Brain pericyte (primary cell): ENCODE measurements at regions not wholly inside any gene's neighbourhood (a gene's known extent, or its start where the extent isn't known, plus 50 kb on each side); places are given as distances from the start of the nearest gene placed in this dataset.
"Not testable (repeated sequence)": the region's sequence is repeated elsewhere in the genome, so short reads cannot be mapped to it uniquely, and the experiment has no call there.

Source experiments
- DNase-seq: peaks from one replicate; pipeline ENCODE4 v3.0.0-alpha.2; 2012; ENCODE audit warnings: low read depth, low spot score

DNA sequence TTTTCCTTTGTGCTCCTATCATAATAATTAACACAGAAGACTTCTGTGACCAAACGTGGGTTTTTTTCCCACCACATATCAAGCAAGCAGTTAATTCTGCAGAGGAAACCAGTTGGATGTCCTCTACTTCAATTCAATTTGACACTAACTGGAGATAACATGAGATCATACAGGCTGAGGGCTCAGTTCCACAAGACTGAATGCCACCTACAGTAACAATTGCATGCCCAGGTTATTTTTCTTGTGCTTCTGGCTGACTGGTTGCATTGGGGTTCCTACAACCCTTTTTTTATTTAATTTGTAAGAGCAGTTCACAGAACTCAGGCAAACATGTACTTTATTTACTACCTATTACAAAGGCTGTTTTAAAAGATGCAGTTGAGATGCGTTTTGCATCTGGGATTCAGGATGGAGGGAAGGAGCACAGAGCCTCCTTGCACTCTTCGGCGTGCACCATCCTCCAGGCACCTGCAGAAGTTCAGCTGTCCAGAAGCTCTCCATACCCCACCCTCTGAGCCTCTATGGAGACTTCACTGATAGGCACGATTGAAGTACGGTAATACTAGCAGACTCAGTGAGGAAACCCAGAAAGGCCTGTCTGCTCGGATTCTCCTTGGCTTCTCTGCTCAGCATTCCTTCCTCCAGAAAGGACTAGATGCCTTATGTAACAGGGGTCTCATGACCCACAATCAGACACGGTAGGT is 425.2 kb upstream of the CDH9 start:
- DNase-seq: no peak

- DNase-seq: no peak
Observed at GRCh38 chr5:27462936-27463335, 424.6 kb upstream of the CDH9 start.

- DNase-seq: no peak
Observed at GRCh38 chr5:27458287-27458686, 419.9 kb upstream of the CDH9 start.

DNA sequence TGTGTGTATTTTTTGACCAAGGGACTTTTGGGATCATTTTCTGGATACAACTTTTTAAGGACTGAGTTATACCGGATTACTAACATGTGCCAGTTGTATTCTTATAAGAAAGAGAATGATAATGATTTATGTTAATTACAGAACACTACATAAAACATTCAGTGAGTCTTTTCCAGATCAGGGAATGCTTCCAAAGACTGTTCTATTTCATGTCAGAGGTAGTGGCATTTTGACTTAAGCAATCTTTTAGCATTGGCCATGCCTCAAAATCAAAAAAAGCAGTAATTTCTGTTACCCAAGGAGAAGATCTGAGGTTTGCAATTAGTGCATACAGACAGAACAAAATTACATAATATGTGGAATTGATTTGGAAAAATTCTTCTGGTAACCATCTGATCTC is 413.0 kb upstream of the CDH9 start:
- no peak for DNase-seq

DNA sequence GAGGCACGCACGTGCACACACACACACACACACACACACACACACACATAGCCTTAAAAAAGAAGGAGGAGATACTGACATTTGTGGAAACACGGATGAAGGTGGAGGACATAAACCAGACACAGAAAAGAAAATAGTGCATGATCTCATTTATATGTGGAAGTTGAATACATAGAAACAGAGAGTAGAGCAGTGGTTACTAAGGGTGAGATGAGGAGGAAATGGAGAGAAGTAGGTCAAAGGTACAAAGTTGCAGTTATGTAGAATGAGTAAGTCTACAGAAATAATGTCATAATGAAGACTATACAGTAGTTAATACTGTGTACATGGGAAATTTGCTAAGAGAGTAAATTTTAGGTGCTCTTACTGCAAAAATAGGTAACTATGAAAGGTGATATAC is 412.2 kb upstream of the CDH9 start:
- DNase-seq: no peak

DNA sequence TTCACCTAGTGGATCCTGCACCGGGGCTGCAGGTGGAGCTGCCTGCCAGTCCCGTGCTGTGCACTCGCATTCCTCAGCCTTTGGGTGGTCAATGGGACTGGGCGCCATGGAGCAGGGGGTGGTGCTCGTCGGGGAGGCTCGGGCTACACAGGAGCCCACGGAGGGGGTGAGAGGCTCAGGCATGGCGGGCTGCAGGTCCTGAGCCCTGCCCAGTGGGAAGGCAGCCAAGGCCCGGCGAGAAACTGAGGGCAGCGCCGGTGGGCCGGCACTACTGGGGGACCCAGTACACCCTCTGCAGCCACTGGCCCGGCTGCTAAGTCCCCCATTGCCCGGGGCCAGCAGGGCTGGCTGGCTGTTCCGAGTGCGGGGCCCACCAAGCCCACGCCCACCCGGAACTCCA is 401.0 kb upstream of the CDH9 start:
- not testable (repeated sequence) for DNase-seq

DNA sequence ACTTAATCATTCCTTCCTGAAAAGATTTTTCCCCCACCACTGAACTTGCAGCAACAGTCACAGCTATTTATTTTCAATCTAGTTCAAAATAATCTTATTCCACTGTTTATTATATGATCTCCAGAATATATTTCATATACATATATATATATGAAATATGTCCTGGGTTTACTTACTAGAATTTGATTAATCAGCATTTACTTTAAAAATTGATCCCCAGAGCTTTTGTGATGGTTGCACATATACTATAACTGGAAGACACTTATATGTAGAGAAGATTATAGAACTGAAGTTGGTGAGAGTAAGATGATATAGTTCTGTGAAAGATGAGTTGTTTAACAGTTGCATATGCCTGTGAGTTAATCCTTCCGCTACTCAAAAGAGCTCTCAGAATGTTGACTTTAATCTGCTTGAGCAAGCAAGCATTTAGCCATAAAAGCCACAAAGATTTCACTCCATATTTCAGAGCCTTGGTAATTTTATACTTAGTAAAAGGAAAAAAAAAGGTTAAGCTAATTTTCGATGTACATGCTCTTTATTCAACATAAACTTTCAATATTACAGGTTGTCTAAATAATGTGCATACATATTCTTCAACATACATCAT is 399.3 kb upstream of the CDH9 start:
- no peak for DNase-seq

DNA sequence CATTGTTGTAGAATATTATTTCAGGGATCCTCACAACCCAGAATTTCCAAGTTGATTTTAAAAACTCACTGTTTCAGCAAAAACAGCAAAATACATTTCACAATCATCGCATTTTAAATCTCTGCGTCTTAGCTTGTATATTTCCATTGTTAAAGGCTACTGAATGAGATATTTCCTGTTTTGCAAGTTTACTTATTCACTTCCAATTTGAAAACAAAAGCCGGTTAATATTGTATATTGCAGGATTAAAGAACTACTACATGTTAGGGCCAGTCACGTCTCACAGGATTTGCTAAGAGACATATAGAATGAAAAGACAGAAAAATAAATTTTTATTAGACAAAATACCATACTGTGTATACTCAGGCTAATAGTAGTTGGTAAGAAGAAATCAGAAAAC is 395.9 kb upstream of the CDH9 start:
- DNase-seq: no peak

DNA sequence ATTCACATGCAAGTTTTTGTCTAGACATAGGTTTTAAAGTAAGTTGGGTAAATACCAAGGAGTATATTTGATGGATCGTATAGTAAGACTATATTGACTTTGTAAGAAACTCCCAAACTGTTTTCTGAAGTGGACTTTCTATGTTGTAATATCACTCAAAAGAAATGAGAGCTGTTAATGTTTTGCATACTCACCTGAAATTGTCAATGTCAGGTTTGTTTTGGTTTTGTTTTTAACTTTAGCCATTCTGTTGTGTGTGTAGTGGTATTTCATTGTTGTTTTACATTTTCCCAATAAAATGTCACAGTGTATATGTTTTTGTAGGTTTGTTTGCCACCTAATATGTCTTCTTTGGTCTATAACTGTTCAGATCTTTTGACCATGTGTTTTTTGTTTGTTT is 375.7 kb upstream of the CDH9 start:
- no peak for DNase-seq

GRCh38 chr5:27412384-27412783 is 374.0 kb upstream of the CDH9 start:
- no peak for DNase-seq

GRCh38 chr5:27406020-27406419 is 367.6 kb upstream of the CDH9 start:
- DNase-seq: no peak

DNA sequence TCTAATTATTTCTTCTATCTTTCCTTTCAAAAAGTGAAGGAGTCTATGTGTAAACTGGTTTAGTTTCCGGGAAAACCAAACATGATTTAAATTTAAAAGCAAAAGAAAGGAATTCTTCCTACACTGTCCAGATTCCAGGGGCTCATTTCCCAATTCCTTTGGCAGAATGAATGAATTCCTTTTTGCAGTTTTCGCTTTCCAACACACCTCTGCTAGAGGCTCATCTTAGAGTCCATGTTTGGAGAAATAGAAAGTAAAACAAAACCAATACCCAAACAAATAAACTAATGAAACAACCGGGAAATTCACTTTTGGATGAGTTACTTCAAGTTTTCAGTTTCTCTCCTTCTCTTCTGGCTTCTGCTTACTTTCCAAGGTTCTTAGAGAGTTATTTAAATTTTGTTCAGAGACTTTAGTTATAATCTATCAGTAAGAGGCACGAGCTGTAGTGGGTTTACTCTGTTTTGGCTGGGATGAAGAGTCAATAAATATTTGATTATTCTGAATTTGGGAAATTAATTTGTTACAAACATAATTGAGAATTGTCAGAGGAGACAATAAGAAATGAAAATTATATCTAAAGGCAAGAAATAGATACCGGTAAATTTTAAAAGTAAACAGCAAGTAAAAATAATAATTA is 365.0 kb upstream of the CDH9 start:
- DNase-seq: no peak

DNA sequence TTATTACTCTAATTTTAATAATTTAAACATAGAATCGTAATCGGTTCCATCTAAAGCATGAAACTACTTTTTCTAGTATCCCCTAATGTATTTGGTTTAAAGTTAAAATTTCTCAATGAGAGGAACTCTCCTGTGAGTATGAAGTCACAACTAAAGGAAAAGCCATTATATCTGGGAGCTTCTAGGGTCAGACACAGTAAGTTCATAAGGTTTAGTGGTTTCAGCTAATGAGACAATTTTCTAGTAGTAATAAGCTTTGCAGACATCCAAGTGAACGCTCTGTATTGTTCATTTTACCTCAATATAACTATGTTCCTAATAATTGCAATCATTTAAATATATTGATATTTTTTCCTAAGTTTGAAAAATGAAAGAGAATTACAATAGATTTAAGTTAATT is 364.4 kb upstream of the CDH9 start:
- no peak for DNase-seq

DNA sequence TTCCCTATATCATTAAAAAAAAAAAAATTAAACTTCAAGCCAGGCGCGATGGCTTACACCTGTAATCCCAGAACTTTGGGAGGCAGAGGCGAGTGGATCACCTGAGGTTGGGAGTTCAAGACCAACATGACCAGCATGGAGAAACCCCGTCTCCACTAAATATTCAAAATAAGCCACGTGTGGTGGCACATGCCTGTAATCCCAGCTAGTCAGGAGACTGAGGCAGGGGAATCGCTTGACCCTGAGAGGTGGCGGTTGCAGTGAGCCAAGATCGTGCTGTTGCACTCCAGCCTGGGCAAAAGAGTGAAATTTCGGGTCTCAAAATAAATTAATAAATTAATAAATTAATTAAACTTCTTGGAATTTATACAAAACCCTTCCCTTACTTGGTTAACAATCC is 358.6 kb upstream of the CDH9 start:
- no peak for DNase-seq

DNA sequence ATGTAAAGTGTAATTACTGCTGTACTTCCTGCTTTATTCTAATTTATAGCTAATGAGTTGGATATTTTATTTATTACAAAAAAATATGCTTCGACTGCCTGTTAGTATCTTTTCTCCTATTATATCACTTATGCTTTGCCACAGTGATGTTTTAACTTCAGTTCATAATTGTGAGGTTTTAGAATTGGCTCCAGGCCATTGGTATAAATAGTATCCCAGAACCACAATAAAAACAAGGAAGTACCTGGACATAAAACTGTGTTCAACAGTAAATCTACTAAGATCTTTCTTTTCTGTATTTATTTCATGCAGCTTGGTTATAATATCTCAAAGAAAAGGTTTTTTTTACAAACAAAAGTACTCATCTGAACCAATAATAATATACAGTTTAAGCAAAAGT is 354.3 kb upstream of the CDH9 start:
- DNase-seq: no peak

DNA sequence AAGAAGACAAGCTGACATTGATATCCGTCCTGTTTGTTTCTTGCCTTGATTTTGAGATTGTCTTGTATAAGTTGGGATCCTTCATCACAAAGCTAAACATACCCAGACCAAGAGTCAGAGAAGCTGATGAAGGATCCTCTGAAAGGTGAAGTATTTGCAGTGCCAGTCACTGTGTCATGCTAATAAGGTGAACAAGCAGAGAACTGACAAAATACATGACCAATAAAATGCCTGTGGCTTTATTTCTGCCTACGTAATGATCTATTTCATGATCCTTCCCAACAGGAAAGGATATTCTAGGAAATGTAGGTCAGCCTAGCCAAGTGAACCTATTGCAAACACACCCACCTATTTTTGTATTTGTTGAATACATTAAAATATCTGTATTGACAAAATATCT is 351.3 kb upstream of the CDH9 start:
- no peak for DNase-seq

GRCh38 chr5:27388755-27389154 is 350.4 kb upstream of the CDH9 start:
- DNase-seq: no peak

DNA sequence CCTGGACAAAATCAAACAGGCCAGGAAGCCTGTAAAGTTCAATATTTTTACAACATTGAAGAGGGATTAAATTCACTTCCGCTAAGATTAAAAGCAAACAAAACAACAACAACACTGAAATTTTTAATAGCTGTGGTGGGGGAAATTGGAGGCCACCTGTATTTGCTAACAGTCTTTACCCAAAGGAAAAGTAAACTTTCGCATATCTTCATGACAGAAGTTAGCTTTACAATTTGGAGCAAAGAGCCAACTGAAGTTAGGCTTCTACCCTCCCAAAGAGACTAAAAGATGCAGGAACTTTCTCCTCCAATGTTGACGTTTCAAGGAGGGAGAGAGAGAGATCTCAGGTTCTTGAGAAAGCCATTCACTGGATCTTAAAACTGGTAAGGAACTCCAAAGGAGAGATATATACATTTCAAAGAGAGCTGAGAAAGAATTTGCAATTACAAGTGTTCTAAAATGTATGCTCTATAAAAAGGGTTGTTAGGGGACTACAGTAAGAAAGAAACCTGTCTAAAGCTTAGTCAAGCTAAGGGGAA is 349.2 kb upstream of the CDH9 start:
- no peak for DNase-seq

DNA sequence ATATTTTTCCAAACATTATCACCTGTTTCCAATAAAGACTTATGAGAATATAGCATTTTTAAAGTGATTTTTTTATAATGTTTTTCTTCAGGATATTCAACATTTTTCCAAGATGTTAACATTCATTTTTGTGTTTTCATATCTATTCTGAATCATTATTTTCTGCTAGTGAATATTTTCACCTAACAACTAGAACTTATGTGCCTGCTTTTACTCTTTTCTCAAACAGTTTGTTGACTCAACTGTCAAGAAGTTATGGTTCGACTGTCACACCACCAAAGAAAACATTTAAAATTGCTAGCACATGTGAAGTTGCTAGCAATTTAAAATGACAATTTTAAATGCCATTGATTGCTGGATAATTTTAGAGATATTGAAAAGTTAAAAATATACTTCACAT is 343.3 kb upstream of the CDH9 start:
- no peak for DNase-seq

- no peak for DNase-seq
Observed at GRCh38 chr5:27377626-27378025, 339.2 kb upstream of the CDH9 start.

GRCh38 chr5:27353970-27354369 is 315.6 kb upstream of the CDH9 start:
- DNase-seq: no peak

- no peak for DNase-seq
Observed at GRCh38 chr5:27353540-27353939, 315.2 kb upstream of the CDH9 start.

GRCh38 chr5:27341342-27341741 is 303.0 kb upstream of the CDH9 start:
- no peak for DNase-seq
